Psoas muscle (tissue), 7 donors: ENCODE measurements at regions not wholly inside any gene's neighbourhood (a gene's known extent, or its start where the extent isn't known, plus 50 kb on each side); places are given as distances from the start of the nearest gene placed in this dataset.
A peak's percentile ranks its signal among the peaks of the same experiment; 100 is the strongest.

ENCODE experiments used
- ATAC-seq, 4 donors: fragments of 200-7000 bp; cut with Tn5 transposase; one replicate each; pipeline ENCODE4 v1.9.1; 2020; ENCODE audit warnings: moderate library complexity in 3 of 4, mild to moderate bottlenecking in 2 of 4
- DNase-seq, 2 donors: peaks; one replicate each; pipeline ENCODE4 v3.0.0-alpha.2; 2020
- H3K27ac ChIP-seq: fragments of 200-600 bp; one replicate; pipeline ENCODE4 v1.8.0; 2022
- H3K27me3 ChIP-seq, 3 donors: fragments of 200-600 bp in 1 of 3; one replicate each; pipeline versions ENCODE4 v1.6.1 to v1.8.0; 2013 to 2022; ENCODE audit warnings: low read length in 2 of 3, mild to moderate bottlenecking in 2 of 3, moderate library complexity in 1 of 3; ENCODE audit not compliant: insufficient read depth in 3 of 3
- H3K36me3 ChIP-seq, 2 donors: fragments of 200-600 bp in 1 of 2; one replicate each; pipeline versions ENCODE4 v1.6.1 to v1.8.0; 2013 to 2022; ENCODE audit warnings: low read depth in 1 of 2, mild to moderate bottlenecking in 1 of 2, moderate library complexity in 1 of 2; ENCODE audit not compliant: insufficient read depth in 1 of 2
- H3K4me1 ChIP-seq: fragments of 200-600 bp; one replicate; pipeline ENCODE4 v1.8.0; 2022
- H3K4me3 ChIP-seq: fragments of 200-600 bp; one replicate; pipeline ENCODE4 v1.8.0; 2022; ENCODE audit warnings: mild to moderate bottlenecking
- H3K9me3 ChIP-seq: fragments of 200-600 bp; one replicate; pipeline ENCODE4 v1.8.0; 2022
- CTCF ChIP-seq: fragments of 200-600 bp; IDR thresholded peaks from one replicate; pipeline ENCODE4 v1.8.0; 2022; ENCODE audit warnings: antibody characterized with exemption
- WGBS, 3 donors: extraction: QIAGEN DNeasy Blood & Tissue Kit; methylation state at CpG; one replicate each; pipeline versions ENCODE4 v1.1.6 to v1.1.7; 2013; 5-methylcytosine and 5-hydroxymethylcytosine counted together
- intact Hi-C, 2 donors: fragments of 100-400 bp; cut with DNase I; formaldehyde crosslinking; loops; one replicate each; pipeline versions ENCODE4 v1.11.0 to v1.14.2; 2022
- donor health status: healthy with polysubstance abuse.
- donor health status: DM: no; HTN: no; CAD: no; lungs with moderate emphysema.
- donor health status: Bipolar disorder and iron deficiency.
- donor health status: healthy.
- donor health status: DM: yes; HTN: yes; CAD: no.
- donor health status: DM: no; HTN: no; CAD: no.
- donor health status: DM: yes; HTN: yes; CAD: no.

GRCh38 chr2:42851740-42852250 lies 59.4 kb upstream of the HAAO start:
- WGBS, 3 donors, result 67 to 83% (median 78%) methylated on average over 3 of the region's 3 CpGs
- intact Hi-C loops, result no loop called here
- no peaks in the 10 kb centered on the region for H3K4me1 ChIP-seq
- H3K36me3 ChIP-seq, result no peaks in the 10 kb centered on the region
- ATAC-seq, result no peak
- TF ChIP-seq CTCF, result no peak
- no peaks in the 10 kb centered on the region for H3K9me3 ChIP-seq
- H3K27ac ChIP-seq, result no peak overlapping the region
- no peak overlapping the region for H3K4me3 ChIP-seq
- no peak for DNase-seq
- no peaks in the 10 kb centered on the region for H3K27me3 ChIP-seq

DNA sequence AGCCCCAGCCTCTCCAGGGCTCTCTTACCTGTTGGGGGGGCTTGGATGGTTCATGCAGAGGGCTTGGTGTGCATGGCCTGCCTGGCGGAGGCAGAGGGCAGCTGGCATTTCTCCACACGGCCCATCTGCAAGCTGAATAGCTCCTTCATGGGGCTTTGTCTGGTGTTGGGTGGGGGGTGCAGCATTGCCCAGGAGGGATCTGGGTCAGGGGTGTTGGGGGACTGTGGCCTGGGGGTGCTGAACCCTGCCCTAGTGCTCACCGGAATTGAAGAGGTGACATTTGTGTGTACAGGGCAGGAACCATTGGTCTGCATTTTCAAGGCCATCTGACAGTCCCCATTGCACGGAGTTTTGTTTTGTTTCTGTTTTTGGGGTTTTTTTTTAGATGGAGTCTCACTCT lies 58.8 kb upstream of the HAAO start:
- H3K9me3 ChIP-seq, result no peaks in the 10 kb centered on the region
- no peak overlapping the region for H3K27ac ChIP-seq
- no peaks in the 10 kb centered on the region for H3K36me3 ChIP-seq
- intact Hi-C loops, result no loop called here
- WGBS, 3 donors, result 59 to 65% (median 61%) methylated on average over 4 of the region's 4 CpGs
- TF ChIP-seq CTCF, result no peak
- no peaks in the 10 kb centered on the region for H3K27me3 ChIP-seq
- peak in 1 of 2 donors; percentile 39 for DNase-seq
- no peak overlapping the region for H3K4me3 ChIP-seq
- H3K4me1 ChIP-seq, result no peaks in the 10 kb centered on the region
- no peak for ATAC-seq

GRCh38 chr2:42850016-42850805 lies 57.8 kb upstream of the HAAO start:
- 78 to 81% (median 81%) methylated on average over 14 of the region's 14 CpGs for WGBS, 3 donors
- ATAC-seq, result no peak
- Histone ChIP-seq H3K27me3 (no peaks in the 10 kb centered on the region), H3K4me1 (peaks cover 4% of the 10 kb centered on the region), H3K9me3 (no peaks in the 10 kb centered on the region), H3K4me3 (no peak overlapping the region), H3K27ac (no peak overlapping the region), H3K36me3 (no peaks in the 10 kb centered on the region)
- TF ChIP-seq CTCF, result no peak
- intact Hi-C loops, result no loop called here
- peak in 1 of 2 donors; percentile 16 for DNase-seq

DNA sequence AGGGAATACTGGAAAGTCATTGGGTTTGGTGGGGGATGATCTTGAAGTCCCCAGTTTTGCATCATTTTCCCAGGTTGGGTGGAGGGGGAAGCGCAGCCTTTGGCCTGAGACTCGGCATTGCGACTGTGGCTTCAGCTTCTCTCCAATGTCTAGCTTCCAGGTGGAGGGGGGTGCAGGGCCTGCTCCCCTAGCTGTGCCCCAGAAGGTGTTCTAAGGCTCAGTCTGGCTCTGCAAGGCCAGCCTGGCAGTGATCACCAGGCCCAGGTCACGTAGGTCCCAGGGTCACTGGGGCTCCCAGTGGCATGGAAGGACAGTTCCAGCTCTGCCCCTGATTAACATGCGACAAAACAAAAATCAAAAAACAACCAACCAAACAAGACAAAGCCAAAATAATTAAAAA lies 56.9 kb upstream of the HAAO start:
- H3K4me3 ChIP-seq, result no peak overlapping the region
- TF ChIP-seq CTCF, result no peak
- WGBS, 3 donors, result 95 to 98% (median 98%) methylated on average over 5 of the region's 5 CpGs
- peaks cover 4% of the 10 kb centered on the region for H3K4me1 ChIP-seq
- no peak for ATAC-seq
- H3K9me3 ChIP-seq, result no peaks in the 10 kb centered on the region
- DNase-seq, result no peak
- no peaks in the 10 kb centered on the region for H3K27me3 ChIP-seq
- intact Hi-C loops, result no loop called here
- no peaks in the 10 kb centered on the region for H3K36me3 ChIP-seq
- no peak overlapping the region for H3K27ac ChIP-seq
